ENCODE measurements at regions not wholly inside any gene's neighbourhood (a gene's known extent, or its start where the extent isn't known, plus 50 kb on each side); places are given as distances from the start of the nearest gene placed in this dataset.

DNA sequence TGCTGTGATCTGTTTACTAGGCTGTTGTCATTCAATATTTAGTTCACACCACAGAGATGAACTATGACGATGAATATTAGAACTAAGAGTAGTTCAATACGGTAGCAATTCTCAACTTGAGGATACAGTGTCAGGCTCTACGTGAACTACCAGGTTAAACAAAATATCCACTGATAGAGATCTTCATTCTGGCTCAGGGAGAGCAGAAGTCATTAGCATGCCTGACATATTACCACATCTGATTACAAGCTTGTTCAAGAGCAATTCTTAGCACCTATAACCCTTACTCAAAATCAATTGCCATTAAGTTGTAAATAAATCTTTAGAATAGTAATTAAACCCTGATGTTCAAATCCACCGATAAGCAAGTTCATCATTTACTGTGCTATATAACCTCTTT, 207.2 kb downstream of the CHRM3 start:
- Mint-ChIP-seq H3K27me3 (no peaks in the 10 kb centered on the region), H3K9me3 (no peaks in the 10 kb centered on the region), H3K4me1 (ENCODE audit: low read depth) (peaks cover 4% of the 10 kb centered on the region), H3K27ac (no peak overlapping the region), H3K36me3 (ENCODE audit: low read depth) (no peaks in the 10 kb centered on the region), H3K4me3 (no peak overlapping the region)
- no peak for DNase-seq
- TF ChIP-seq, protein P1, sequence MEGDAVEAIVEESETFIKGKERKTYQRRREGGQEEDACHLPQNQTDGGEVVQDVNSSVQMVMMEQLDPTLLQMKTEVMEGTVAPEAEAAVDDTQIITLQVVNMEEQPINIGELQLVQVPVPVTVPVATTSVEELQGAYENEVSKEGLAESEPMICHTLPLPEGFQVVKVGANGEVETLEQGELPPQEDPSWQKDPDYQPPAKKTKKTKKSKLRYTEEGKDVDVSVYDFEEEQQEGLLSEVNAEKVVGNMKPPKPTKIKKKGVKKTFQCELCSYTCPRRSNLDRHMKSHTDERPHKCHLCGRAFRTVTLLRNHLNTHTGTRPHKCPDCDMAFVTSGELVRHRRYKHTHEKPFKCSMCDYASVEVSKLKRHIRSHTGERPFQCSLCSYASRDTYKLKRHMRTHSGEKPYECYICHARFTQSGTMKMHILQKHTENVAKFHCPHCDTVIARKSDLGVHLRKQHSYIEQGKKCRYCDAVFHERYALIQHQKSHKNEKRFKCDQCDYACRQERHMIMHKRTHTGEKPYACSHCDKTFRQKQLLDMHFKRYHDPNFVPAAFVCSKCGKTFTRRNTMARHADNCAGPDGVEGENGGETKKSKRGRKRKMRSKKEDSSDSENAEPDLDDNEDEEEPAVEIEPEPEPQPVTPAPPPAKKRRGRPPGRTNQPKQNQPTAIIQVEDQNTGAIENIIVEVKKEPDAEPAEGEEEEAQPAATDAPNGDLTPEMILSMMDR (IDR thresholded peaks at IDR 0.05) = no peak
- ChIA-PET CTCF (interaction anchor here (1.0 to 1.1 kb wide), 2 partner anchors 11 to 23 kb away, joined by 3 to 4 read pairs; no protein-coding TSS in a partner anchor), POLR2A (no interaction called here)
- ATAC-seq = no peak
- intact Hi-C loops (cut with micrococcal nuclease) = no loop called here

DNA sequence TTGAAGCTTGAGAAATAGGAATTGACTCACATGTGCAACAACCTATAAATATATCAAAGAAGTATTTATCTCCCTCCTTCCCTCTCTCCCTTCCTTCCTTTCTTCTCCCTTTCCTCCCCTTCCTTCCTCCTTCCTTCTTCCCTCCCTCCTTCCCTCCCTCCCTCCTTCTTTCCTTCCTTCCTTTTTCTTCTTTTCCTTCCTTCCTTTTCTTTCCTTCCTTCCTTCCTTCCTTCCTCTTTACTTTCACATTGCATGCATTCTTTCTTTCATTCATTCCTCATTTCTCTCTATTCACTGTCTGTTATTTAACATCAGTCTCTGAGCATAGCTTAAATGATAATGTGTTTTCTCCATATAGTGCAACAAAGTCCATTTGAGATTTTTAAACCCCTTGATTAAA, 214.2 kb downstream of the CHRM3 start:
- Mint-ChIP-seq H3K27ac (no peak overlapping the region), H3K36me3 (ENCODE audit: low read depth) (no peaks in the 10 kb centered on the region), H3K9me3 (no peaks in the 10 kb centered on the region), H3K4me3 (no peak overlapping the region), H3K4me1 (ENCODE audit: low read depth) (peaks cover 2% of the 10 kb centered on the region), H3K27me3 (no peaks in the 10 kb centered on the region)
- intact Hi-C loops (cut with micrococcal nuclease) = no loop called here
- DNase-seq (no peak), ATAC-seq (no peak)
- POLR2A ChIA-PET = no interaction called here
- CTCF ChIA-PET = no interaction called here
- TF ChIP-seq, protein P1 (IDR thresholded peaks at IDR 0.05) = no peak

DNA sequence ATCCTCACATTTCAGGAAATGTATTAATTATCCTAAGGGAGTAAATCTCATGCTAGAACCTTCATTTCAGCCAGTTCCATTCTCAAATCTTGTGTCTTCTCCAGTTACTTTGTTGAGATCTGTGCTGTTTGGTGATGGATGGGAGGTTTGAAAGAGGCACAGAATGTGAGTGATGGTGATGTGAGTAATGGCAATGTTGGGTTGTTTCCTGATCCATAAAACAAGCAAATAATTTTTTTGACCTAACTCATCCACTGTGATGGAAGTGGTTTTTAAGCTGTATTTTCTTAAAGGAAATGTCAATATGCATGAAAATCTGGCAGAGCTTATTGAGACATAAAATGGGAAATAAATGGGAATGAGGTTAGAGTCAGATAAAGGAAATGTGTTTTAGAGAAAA, 214.7 kb downstream of the CHRM3 start:
- no peaks in the 10 kb centered on the region for H3K9me3 Mint-ChIP-seq
- ChIA-PET POLR2A (no interaction called here), CTCF (no interaction called here)
- TF ChIP-seq, protein P1 (IDR thresholded peaks at IDR 0.05) = no peak
- no peak overlapping the region for H3K27ac Mint-ChIP-seq
- intact Hi-C loops (cut with micrococcal nuclease) = no loop called here
- no peaks in the 10 kb centered on the region for H3K36me3 Mint-ChIP-seq (ENCODE audit: low read depth)
- DNase-seq (no peak), ATAC-seq (no peak)
- H3K4me1 Mint-ChIP-seq (ENCODE audit: low read depth) = no peaks in the 10 kb centered on the region
- H3K4me3 Mint-ChIP-seq = no peak overlapping the region
- H3K27me3 Mint-ChIP-seq = no peaks in the 10 kb centered on the region

DNA sequence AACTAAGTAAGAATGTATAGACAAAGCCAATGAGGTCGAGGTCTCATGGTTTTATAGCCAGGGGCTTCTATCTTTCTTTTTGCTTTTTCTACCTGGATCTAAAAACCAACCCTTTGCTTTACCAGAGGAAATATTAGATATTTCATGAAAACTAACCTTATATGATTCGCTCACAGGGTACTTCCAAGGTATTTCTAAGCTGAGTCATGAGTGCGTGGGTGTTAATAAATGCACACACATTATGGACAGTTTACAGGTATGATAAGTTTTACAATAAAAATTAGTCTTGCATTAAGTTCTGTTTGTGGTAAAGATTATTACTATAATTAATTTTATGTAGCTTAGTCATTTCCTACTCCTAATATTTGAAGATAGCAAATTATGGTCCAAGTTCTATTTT, 217.2 kb downstream of the CHRM3 start:
- H3K4me3 Mint-ChIP-seq = no peak overlapping the region
- H3K9me3 Mint-ChIP-seq = no peaks in the 10 kb centered on the region
- TF ChIP-seq, protein P1 (IDR thresholded peaks at IDR 0.05) = no peak
- ATAC-seq = no peak
- ChIA-PET CTCF (interaction anchor here (1.8 kb wide), 1 partner anchor 10 kb away, joined by 4 read pairs; no protein-coding TSS in a partner anchor), POLR2A (interaction anchor here (0.6 kb wide), 1 partner anchor 97 kb away, joined by 3 read pairs; no protein-coding TSS in a partner anchor)
- no peaks in the 10 kb centered on the region for H3K36me3 Mint-ChIP-seq (ENCODE audit: low read depth)
- intact Hi-C loops (cut with micrococcal nuclease) = no loop called here
- no peak for DNase-seq
- no peak overlapping the region for H3K27ac Mint-ChIP-seq
- H3K27me3 Mint-ChIP-seq = no peaks in the 10 kb centered on the region
- H3K4me1 Mint-ChIP-seq (ENCODE audit: low read depth) = no peaks in the 10 kb centered on the region

DNA sequence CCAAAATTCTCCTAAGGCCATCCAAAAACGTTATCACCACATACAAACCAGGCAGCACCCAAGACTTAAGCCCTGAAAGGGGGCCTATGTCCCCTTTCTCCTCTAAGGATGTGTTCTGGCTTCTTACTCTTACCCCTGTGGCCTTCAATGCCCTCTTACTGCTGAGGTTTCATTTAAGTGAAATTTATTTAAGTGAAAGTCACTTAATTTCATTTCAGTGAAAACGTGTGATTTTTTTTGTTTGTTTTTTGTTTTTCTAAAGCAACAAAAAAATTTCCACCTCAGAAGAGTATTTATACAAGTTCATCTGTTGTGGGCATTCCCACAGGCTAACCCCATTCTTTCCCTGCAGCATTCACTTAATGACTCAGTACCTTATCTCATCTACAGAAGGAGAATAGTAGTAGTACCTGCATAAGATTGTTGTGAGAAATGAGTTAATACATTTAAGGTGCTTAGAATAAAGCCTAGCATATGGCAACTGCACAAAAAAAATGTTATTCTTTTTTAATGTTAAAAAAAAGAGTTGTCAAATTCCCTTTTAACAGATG, 220.6 kb downstream of the CHRM3 start:
- DNase-seq = no peak
- H3K27ac Mint-ChIP-seq = no peak overlapping the region
- ChIA-PET CTCF (no interaction called here), POLR2A (no interaction called here)
- intact Hi-C loops (cut with micrococcal nuclease) = no loop called here
- H3K27me3 Mint-ChIP-seq = no peaks in the 10 kb centered on the region
- H3K36me3 Mint-ChIP-seq (ENCODE audit: low read depth) = no peaks in the 10 kb centered on the region
- TF ChIP-seq, protein P1 (IDR thresholded peaks at IDR 0.05) = no peak
- no peak overlapping the region for H3K4me3 Mint-ChIP-seq
- ATAC-seq = no peak
- H3K9me3 Mint-ChIP-seq = no peaks in the 10 kb centered on the region
- H3K4me1 Mint-ChIP-seq (ENCODE audit: low read depth) = no peaks in the 10 kb centered on the region

All from activated CD8-positive, alpha-beta T cell treated with anti-CD3 and anti-CD28 coated beads for 36 hours (primary cell).